GM21526 (cell line): ENCODE measurements at regions not wholly inside any gene's neighbourhood (a gene's known extent, or its start where the extent isn't known, plus 50 kb on each side); places are given as distances from the start of the nearest gene placed in this dataset.

ENCODE experiments used
- ATAC-seq: cut with Tn5 transposase; IDR thresholded peaks from one replicate; pipeline ENCODE4 v1.9.1; 2021; ENCODE audit warnings: moderate library complexity; ENCODE audit not compliant: unreplicated experiment, low FRiP score

GRCh38 chr5:54661111-54661510, 143.6 kb downstream of the SNX18 start:
- no peak for ATAC-seq

DNA sequence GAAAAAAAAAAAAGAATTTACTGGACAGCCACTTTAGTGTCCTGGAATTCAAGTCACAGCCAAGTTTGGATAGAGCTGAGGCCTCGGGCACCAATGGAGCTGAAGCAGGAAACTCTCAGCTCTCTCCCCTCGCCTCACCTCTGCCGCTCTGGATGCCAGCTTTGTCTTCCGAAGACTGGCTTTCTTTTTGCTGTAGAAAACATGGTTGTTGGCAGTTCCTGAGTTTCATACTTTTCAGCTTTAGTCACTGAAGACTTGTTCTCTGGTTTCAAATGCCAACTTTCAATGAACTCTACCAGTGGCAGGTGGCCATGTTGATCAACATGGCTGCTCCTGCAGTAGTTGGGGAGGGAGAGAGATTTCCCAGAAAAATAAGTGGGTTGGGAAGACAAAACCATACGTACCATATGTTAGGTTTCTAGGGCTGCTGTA, 142.2 kb downstream of the SNX18 start:
- ATAC-seq: no peak

DNA sequence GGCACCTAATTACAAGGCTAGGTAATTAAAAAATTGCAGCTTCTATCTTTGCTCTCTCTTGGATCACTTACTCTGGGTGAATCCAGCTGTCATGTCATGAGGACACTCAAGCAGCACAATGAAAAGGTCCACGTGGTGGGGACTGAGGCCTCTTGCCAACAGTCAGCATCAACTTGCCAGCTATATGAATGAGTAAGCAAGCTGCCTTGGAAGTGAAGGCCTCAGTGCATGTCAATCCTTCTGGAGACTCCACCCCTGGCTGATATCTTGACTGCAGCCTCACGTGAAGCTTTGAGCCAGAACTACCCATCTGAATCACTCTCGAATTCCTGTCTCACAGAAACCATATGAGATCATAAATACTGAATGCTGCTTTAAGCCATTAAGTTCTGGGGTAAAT, 140.5 kb downstream of the SNX18 start:
- ATAC-seq: no peak

DNA sequence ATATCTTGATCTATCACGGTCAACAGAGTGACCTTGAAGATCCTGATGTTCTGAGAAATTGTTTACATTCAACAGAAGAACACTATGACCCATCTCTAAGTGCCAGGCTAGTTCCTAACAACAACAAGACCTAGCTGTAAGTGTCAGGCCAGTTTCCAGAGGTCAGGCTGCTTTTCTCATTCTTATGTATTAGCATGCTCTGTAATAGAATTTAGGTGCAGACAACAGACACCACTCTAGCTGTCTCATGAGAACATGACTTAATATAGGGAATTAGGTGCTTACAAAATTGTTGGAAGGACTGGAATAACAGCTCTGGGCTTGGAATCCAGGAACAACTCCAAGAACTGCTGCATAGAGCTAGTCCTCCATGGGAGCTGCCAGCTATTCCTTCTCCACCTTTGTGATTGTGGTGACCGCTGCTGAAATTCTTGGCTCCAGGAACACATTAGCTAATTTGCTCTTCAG, 138.7 kb downstream of the SNX18 start:
- ATAC-seq: no peak

GRCh38 chr5:54655761-54656160, 138.2 kb downstream of the SNX18 start:
- no peak for ATAC-seq

- ATAC-seq: no peak
Measured at GRCh38 chr5:54655266-54655665, 137.7 kb downstream of the SNX18 start.

DNA sequence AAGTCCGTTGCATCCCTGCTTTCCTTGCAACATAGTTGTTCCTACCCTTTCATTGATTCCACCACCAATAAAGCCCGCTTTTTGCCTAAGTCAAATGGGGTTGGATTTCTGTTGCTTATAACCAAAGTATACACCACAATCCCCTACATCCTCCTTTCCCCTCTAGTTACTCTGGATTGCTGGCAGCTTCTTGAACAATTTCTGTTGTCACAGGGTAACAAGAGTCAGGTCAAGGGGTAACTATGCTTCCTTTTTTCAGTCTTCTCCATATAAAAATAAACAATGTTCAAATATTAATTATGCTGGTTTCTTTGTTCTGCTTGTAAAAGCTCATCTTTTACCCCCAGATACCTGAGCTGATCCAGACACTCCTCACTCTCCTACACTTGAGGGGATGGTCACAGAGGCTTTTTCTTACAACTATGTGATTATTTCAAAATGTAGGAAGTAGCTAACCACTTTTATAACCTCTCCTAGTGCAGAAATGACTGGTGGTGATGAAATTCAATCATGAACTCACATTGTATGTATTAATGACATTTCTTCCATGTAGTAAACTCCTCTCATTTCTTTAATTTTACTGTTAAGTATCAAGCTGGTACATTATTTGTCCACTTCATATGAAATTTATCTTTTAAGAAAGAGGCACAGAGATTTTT, 136.5 kb downstream of the SNX18 start:
- ATAC-seq: no peak

DNA sequence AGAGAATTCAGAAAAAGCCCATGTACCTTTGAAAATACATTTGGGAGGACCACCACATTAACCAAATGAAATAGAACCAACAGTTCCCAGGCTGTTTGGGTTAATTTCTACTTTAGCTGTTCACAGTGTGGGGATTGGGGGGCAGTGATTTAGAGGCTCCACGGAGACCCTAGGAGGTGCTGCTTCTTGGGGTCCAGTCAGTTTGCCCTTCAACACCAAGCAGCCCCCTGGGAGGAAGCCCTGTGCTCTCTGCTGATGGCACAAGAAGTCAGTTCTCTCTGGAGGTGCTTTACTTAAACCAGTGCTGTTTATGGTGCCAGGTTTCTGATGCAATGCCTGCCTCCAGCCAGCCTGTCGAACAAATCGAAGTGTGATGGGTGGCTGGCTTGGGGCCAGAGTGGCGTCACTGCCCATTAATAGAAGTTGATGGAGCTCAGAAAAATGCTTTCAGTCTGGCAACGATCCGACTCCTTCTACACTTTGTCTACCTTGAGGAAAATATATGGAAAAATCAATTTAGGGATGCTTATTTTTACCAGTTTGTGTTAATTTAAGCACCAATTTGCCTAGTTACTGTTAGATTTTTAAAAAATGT, 134.0 kb downstream of the SNX18 start:
- ATAC-seq: no peak

DNA sequence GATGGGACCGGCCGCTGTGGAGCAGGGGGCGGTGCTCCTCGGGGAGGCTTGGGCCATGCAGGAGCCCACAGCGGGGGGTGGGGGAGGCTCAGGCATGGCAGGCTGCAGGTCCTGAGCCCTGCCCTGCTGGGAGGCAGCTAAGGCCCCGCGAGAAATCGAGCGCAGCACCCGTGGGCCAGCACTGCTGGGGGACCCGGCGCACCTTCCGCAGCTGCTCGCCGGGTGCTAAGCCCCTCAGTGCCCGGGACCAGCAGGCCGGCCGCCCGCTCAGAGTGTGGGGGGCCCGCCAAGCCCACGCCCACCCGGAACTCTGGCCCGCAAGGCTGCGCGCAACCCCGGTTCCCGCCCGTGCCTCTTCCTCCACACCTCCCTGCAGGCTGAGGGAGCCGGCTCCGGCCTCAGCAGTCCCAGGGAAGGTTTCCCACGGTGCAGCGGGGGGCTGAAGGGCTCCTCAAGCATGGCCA, 131.5 kb downstream of the SNX18 start:
- no peak for ATAC-seq

GRCh38 chr5:54646356-54647101, 129.0 kb downstream of the SNX18 start:
- peak; percentile 95 for ATAC-seq

DNA sequence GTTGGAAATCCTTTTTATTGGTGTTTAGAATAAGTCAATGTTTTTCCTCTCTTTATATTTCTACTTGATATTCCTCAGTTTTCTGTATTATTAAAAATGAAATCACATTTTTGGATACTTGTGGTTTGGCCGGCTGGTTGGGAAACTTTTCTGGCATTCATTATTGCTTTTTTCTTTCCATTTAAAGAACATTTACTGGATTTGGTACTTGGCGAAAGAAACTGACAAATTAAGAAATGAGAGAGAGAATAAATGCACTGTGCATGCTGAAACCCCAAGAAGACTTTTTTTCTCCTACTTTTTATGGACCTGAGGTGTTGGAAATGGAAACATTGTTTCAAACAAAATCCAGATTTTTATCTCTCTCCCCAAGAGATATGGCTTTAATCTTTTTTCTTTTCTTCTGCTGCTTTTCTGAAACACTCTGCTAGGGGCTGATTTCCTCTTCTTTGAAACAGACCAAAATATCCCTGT, 128.4 kb downstream of the SNX18 start:
- ATAC-seq: no peak

GRCh38 chr5:54644226-54644625, 126.7 kb downstream of the SNX18 start:
- no peak for ATAC-seq

DNA sequence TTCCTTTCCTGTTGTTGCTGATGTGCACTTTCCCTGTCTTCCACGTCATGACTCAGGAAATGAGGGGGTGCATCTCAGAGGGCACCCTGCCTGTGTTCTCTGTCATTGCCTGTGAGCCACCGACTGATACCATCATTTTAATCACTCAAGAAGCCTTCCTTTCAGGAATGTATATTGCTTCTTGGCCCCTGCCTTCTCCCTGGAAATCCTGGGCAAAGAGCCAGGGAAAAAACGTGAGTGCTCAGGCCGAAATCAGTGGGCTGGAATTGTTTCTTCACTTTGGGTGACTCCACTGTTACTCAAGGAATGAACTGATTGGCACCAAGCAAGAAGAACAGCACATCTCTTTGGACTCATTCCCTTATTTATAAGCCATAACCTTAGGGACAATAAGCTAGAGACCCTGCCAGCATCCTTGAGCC, 126.1 kb downstream of the SNX18 start:
- ATAC-seq: no peak

GRCh38 chr5:54639621-54640020, 122.1 kb downstream of the SNX18 start:
- ATAC-seq: no peak

DNA sequence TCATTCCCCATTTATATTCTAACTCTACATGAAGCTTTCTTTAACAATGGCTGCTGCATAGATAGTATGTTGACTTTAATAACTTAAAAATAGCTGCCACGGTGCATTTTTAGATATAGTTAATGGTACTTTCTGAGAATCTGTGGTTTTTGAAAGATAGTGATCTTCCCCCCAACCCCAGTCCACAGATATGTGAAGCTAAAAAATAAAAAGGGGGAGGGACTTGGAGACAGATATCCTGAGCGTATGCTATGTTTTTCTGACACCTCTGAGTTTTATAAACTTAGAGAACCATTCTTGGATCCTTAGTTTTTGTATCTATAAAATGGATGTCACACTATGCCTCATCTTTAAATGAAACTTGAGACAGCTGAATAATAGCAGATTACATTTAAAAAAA, 120.5 kb downstream of the SNX18 start:
- ATAC-seq: no peak

- ATAC-seq: no peak
Measured at GRCh38 chr5:54637654-54638053, 120.1 kb downstream of the SNX18 start.

- no peak for ATAC-seq
Measured at GRCh38 chr5:54634089-54634488, 116.5 kb downstream of the SNX18 start.

DNA sequence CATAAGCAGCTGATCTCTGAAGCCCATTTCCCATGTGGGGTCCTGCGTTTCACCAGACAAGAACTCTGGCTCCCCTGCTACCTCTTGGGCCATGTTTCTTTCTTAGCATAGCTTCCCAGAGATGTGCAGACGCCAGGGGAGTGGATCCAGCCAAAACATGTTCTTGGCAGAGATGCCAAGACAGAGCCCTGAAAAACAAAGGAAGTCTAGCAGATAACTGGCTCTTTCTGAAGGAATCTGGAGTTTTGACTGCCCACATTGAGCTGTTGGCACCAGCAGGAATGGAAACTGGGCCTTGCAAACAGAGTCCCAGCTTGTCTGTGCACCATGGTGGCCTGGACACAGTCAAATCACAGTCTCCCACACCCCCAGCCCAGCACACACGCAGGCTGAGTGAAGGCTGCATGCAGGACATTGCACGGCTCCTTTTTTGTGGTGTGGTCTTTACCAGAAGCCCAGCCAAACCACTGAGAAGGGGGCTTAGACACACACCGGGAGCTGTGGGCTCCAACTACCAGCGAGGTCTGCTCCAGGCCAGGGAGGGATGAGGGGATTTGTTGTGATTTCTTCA, 114.7 kb downstream of the SNX18 start:
- no peak for ATAC-seq

- no peak for ATAC-seq
Measured at GRCh38 chr5:54630738-54631359, 113.3 kb downstream of the SNX18 start.

- ATAC-seq: no peak
Measured at GRCh38 chr5:54629115-54629514, 111.6 kb downstream of the SNX18 start.

DNA sequence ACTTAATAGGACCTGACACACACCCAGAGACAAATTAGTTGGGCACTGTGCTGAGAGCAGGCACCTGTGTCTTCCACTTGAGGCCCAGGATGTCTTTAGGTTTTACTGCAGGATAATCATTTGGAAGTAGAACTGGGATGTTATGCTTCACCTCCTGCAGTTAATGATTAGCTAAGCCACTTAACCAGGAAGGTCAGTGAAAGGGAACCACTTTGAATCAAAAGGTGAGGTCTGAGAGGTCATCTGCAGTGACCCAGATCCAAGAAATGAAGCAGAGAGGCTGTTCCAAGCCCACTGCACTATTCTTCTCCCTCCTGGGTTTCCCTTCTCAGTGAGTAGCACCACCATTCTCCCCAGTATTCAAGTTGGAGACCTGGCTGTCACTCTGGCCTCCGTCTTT, 110.5 kb downstream of the SNX18 start:
- ATAC-seq: no peak
